Activated naive CD8-positive, alpha-beta T cell treated with anti-CD3 and anti-CD28 coated beads, Interleukin-2, amount 50 U/mL, for 24 hours (primary cell): ENCODE measurements at regions not wholly inside any gene's neighbourhood (a gene's known extent, or its start where the extent isn't known, plus 50 kb on each side); places are given as distances from the start of the nearest gene placed in this dataset.

ENCODE experiments used
- ATAC-seq: fragments of 150-1000 bp; cut with Tn5 transposase; one replicate; pipeline ENCODE4 v1.10.0; 2021
- DNase-seq: peaks from one replicate; pipeline ENCODE4 v3.0.0; 2021
- H3K27ac Mint-ChIP-seq: one replicate; pipeline ENCODE4 v1.8.0; 2021; ENCODE audit warnings: mild to moderate bottlenecking, mixed read lengths
- H3K27me3 Mint-ChIP-seq: one replicate; pipeline ENCODE4 v1.8.0; 2021; ENCODE audit warnings: mixed read lengths
- H3K36me3 Mint-ChIP-seq: one replicate; pipeline ENCODE4 v1.8.0; 2021; ENCODE audit warnings: low read depth, mixed read lengths
- H3K4me1 Mint-ChIP-seq: one replicate; pipeline ENCODE4 v1.8.0; 2021; ENCODE audit warnings: mixed read lengths
- H3K4me3 Mint-ChIP-seq: one replicate; pipeline ENCODE4 v1.8.0; 2021; ENCODE audit warnings: mild to moderate bottlenecking, moderate library complexity, mixed read lengths
- H3K9me3 Mint-ChIP-seq: one replicate; pipeline ENCODE4 v1.8.0; 2021; ENCODE audit warnings: mixed read lengths

GRCh38 chr1:69269491-69269890 lies 298.2 kb upstream of the LRRC7 start:
- Mint-ChIP-seq H3K4me3 (no peak overlapping the region), H3K4me1 (no peaks in the 10 kb centered on the region), H3K27ac (no peak overlapping the region), H3K9me3 (peaks cover 5% of the 10 kb centered on the region), H3K27me3 (no peaks in the 10 kb centered on the region), H3K36me3 (no peaks in the 10 kb centered on the region)
- ATAC-seq (no peak), DNase-seq (no peak)

- H3K36me3 Mint-ChIP-seq: no peaks in the 10 kb centered on the region
- H3K27me3 Mint-ChIP-seq: no peaks in the 10 kb centered on the region
- ATAC-seq (no peak), DNase-seq (no peak)
- peaks cover 5% of the 10 kb centered on the region for H3K9me3 Mint-ChIP-seq
- no peaks in the 10 kb centered on the region for H3K4me1 Mint-ChIP-seq
- H3K4me3 Mint-ChIP-seq: no peak overlapping the region
- H3K27ac Mint-ChIP-seq: no peak overlapping the region
Measured at GRCh38 chr1:69271587-69272125, 296.1 kb upstream of the LRRC7 start.

GRCh38 chr1:69272684-69273083 lies 295.0 kb upstream of the LRRC7 start:
- no peaks in the 10 kb centered on the region for H3K36me3 Mint-ChIP-seq
- H3K4me3 Mint-ChIP-seq: no peak overlapping the region
- no peak for ATAC-seq
- H3K27me3 Mint-ChIP-seq: no peaks in the 10 kb centered on the region
- H3K27ac Mint-ChIP-seq: no peak overlapping the region
- no peak for DNase-seq
- H3K9me3 Mint-ChIP-seq: peaks cover 5% of the 10 kb centered on the region
- no peaks in the 10 kb centered on the region for H3K4me1 Mint-ChIP-seq

GRCh38 chr1:69278923-69279322 lies 288.8 kb upstream of the LRRC7 start:
- no peak for DNase-seq
- Mint-ChIP-seq H3K9me3 (peaks cover 4% of the 10 kb centered on the region), H3K4me1 (no peaks in the 10 kb centered on the region), H3K4me3 (no peak overlapping the region), H3K27me3 (no peaks in the 10 kb centered on the region), H3K27ac (no peak overlapping the region), H3K36me3 (no peaks in the 10 kb centered on the region)
- ATAC-seq: no peak

- Mint-ChIP-seq H3K4me3 (no peak overlapping the region), H3K36me3 (no peaks in the 10 kb centered on the region), H3K27ac (no peak overlapping the region), H3K9me3 (peaks cover 4% of the 10 kb centered on the region), H3K4me1 (no peaks in the 10 kb centered on the region), H3K27me3 (no peaks in the 10 kb centered on the region)
- no peak for DNase-seq
- no peak for ATAC-seq
Measured at GRCh38 chr1:69283516-69283915, 284.2 kb upstream of the LRRC7 start.

- Mint-ChIP-seq H3K4me3 (no peak overlapping the region), H3K4me1 (no peaks in the 10 kb centered on the region), H3K36me3 (no peaks in the 10 kb centered on the region), H3K9me3 (peaks cover 4% of the 10 kb centered on the region), H3K27ac (no peak overlapping the region), H3K27me3 (no peaks in the 10 kb centered on the region)
- no peak for ATAC-seq
- no peak for DNase-seq
Measured at GRCh38 chr1:69284508-69284907, 283.2 kb upstream of the LRRC7 start.

- Mint-ChIP-seq H3K4me3 (no peak overlapping the region), H3K27ac (no peak overlapping the region), H3K4me1 (no peaks in the 10 kb centered on the region), H3K36me3 (no peaks in the 10 kb centered on the region), H3K27me3 (no peaks in the 10 kb centered on the region), H3K9me3 (no peaks in the 10 kb centered on the region)
- no peak for ATAC-seq
- no peak for DNase-seq
Measured at GRCh38 chr1:69288416-69288815, 279.3 kb upstream of the LRRC7 start.

GRCh38 chr1:69290291-69290690 lies 277.4 kb upstream of the LRRC7 start:
- ATAC-seq (no peak), DNase-seq (no peak)
- Mint-ChIP-seq H3K27ac (no peak overlapping the region), H3K36me3 (no peaks in the 10 kb centered on the region), H3K9me3 (no peaks in the 10 kb centered on the region), H3K27me3 (no peaks in the 10 kb centered on the region), H3K4me1 (no peaks in the 10 kb centered on the region), H3K4me3 (no peak overlapping the region)

GRCh38 chr1:69291541-69291940 lies 276.2 kb upstream of the LRRC7 start:
- ATAC-seq (no peak), DNase-seq (no peak)
- Mint-ChIP-seq H3K4me1 (no peaks in the 10 kb centered on the region), H3K4me3 (no peak overlapping the region), H3K36me3 (no peaks in the 10 kb centered on the region), H3K27ac (no peak overlapping the region), H3K27me3 (no peaks in the 10 kb centered on the region), H3K9me3 (no peaks in the 10 kb centered on the region)

GRCh38 chr1:69292833-69293232 lies 274.9 kb upstream of the LRRC7 start:
- H3K4me1 Mint-ChIP-seq: no peaks in the 10 kb centered on the region
- peaks cover 3% of the 10 kb centered on the region for H3K9me3 Mint-ChIP-seq
- H3K27ac Mint-ChIP-seq: no peak overlapping the region
- ATAC-seq (no peak), DNase-seq (no peak)
- H3K4me3 Mint-ChIP-seq: no peak overlapping the region
- H3K27me3 Mint-ChIP-seq: no peaks in the 10 kb centered on the region
- no peaks in the 10 kb centered on the region for H3K36me3 Mint-ChIP-seq

- peaks cover 9% of the 10 kb centered on the region for H3K9me3 Mint-ChIP-seq
- no peaks in the 10 kb centered on the region for H3K4me1 Mint-ChIP-seq
- H3K36me3 Mint-ChIP-seq: no peaks in the 10 kb centered on the region
- H3K27ac Mint-ChIP-seq: no peak overlapping the region
- H3K27me3 Mint-ChIP-seq: no peaks in the 10 kb centered on the region
- DNase-seq: no peak
- no peak for ATAC-seq
- no peak overlapping the region for H3K4me3 Mint-ChIP-seq
Measured at GRCh38 chr1:69294171-69294570, 273.6 kb upstream of the LRRC7 start.

- Mint-ChIP-seq H3K9me3 (peaks cover 9% of the 10 kb centered on the region), H3K27me3 (no peaks in the 10 kb centered on the region), H3K27ac (no peak overlapping the region), H3K4me3 (no peak overlapping the region), H3K36me3 (no peaks in the 10 kb centered on the region), H3K4me1 (no peaks in the 10 kb centered on the region)
- ATAC-seq (no peak), DNase-seq (no peak)
Measured at GRCh38 chr1:69295265-69295664, 272.5 kb upstream of the LRRC7 start.

GRCh38 chr1:69305621-69306020 lies 262.1 kb upstream of the LRRC7 start:
- no peak for DNase-seq

GRCh38 chr1:69312055-69312732 lies 255.5 kb upstream of the LRRC7 start:
- Mint-ChIP-seq H3K4me3 (no peak overlapping the region), H3K36me3 (no peaks in the 10 kb centered on the region), H3K9me3 (no peaks in the 10 kb centered on the region), H3K27me3 (no peaks in the 10 kb centered on the region), H3K4me1 (no peaks in the 10 kb centered on the region), H3K27ac (no peak overlapping the region)
- DNase-seq (no peak), ATAC-seq (no peak)

More at GRCh38 chr1:69305621-69306020, 262.1 kb upstream of the LRRC7 start:
- no peak for ATAC-seq
- no peak overlapping the region for H3K4me3 Mint-ChIP-seq
- no peak overlapping the region for H3K27ac Mint-ChIP-seq
- no peaks in the 10 kb centered on the region for H3K27me3 Mint-ChIP-seq
- peaks cover 14% of the 10 kb centered on the region for H3K9me3 Mint-ChIP-seq
- no peaks in the 10 kb centered on the region for H3K36me3 Mint-ChIP-seq
- no peaks in the 10 kb centered on the region for H3K4me1 Mint-ChIP-seq

- Mint-ChIP-seq H3K36me3 (no peaks in the 10 kb centered on the region), H3K4me1 (no peaks in the 10 kb centered on the region), H3K9me3 (no peaks in the 10 kb centered on the region), H3K27ac (no peak overlapping the region), H3K27me3 (no peaks in the 10 kb centered on the region), H3K4me3 (no peak overlapping the region)
- ATAC-seq (no peak), DNase-seq (no peak)
Measured at GRCh38 chr1:69313118-69313517, 254.6 kb upstream of the LRRC7 start.

GRCh38 chr1:69315416-69315815 lies 252.3 kb upstream of the LRRC7 start:
- Mint-ChIP-seq H3K9me3 (no peaks in the 10 kb centered on the region), H3K4me1 (peaks cover 8% of the 10 kb centered on the region), H3K36me3 (no peaks in the 10 kb centered on the region), H3K27ac (no peak overlapping the region), H3K4me3 (no peak overlapping the region), H3K27me3 (no peaks in the 10 kb centered on the region)
- DNase-seq (no peak), ATAC-seq (no peak)
